Mesodermal cell (in vitro differentiated cells): ENCODE measurements at regions not wholly inside any gene's neighbourhood (a gene's known extent, or its start where the extent isn't known, plus 50 kb on each side); places are given as distances from the start of the nearest gene placed in this dataset.

Experiments used
- H3K27ac ChIP-seq: 2 replicates; pipeline ENCODE4 v1.7.0; 2013; ENCODE audit warnings: mild to moderate bottlenecking, low read depth, low read length, moderate library complexity; ENCODE audit not compliant: severe bottlenecking
- H3K36me3 ChIP-seq: 2 replicates; pipeline ENCODE4 v1.7.1; 2013; ENCODE audit warnings: mild to moderate bottlenecking, low read length, moderate library complexity; ENCODE audit not compliant: control insufficient read depth, insufficient read depth
- H3K4me1 ChIP-seq: one replicate; pipeline ENCODE4 v1.7.1; 2013; ENCODE audit warnings: mild to moderate bottlenecking, low read length; ENCODE audit not compliant: insufficient read depth, control insufficient read depth, poor library complexity, severe bottlenecking
- H3K4me3 ChIP-seq: 2 replicates; pipeline ENCODE4 v1.7.0; 2013; ENCODE audit warnings: low read length, control low read depth, mild to moderate bottlenecking; ENCODE audit not compliant: insufficient read depth, poor library complexity, severe bottlenecking; ENCODE audit errors: extremely low read depth
- H3K9me3 ChIP-seq: 2 replicates; pipeline ENCODE4 v1.7.1; 2013; ENCODE audit warnings: mild to moderate bottlenecking, low read length, moderate library complexity; ENCODE audit not compliant: control insufficient read depth
- WGBS, 2 experiments: methylation state at CpG; one replicate each; pipeline ENCODE4 v1.1.5; 2013; ENCODE audit warnings: missing lambda C conversion rate in 2 of 2; ENCODE audit not compliant: insufficient coverage in 2 of 2; 5-methylcytosine and 5-hydroxymethylcytosine counted together

DNA sequence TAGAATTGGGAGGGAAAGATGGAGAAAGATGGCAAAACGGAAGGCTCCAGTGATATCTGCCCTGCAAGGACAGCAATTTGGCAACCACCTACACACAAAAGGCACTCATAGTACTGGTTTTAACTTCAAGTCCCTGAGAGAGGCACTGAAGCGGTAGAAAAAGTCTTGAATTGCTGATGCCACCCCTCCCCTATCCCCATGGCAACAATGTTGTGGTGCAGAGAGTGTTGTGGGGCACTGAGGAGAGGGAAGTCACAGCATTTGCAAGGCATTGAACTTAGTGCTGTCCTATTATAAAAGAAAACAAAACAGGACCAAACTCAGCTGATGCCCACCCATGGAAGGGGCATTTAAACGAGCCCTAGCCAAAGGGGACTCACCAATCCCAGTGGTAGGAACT is 343.7 kb downstream of the HAO1 start:
- H3K27ac ChIP-seq: no peak overlapping the region
- H3K36me3 ChIP-seq: no peaks in the 10 kb centered on the region
- H3K4me1 ChIP-seq: no peaks in the 10 kb centered on the region
- 81 to 82% methylated on average over 2 of the region's 3 CpGs for WGBS, 2 experiments
- H3K4me3 ChIP-seq: no peak overlapping the region
- peaks cover 4% of the 10 kb centered on the region for H3K9me3 ChIP-seq

DNA sequence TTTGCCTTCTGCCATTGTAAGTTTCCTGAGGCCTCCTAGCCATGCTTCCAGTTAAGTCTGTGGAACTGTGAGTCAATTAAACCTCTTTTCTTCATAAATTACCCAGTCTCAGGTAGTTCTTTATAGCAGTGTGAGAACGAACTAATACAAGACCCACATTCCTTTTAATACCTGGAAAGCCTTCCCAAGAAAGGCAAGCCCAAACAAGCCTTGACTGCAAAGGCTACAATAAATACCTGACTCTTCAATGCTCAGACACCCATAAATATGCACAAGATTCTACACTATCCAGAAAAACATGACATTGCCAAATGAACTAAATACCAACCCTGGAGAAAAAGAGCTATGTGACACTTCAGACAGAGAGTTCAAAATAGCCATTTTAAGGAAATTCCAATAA is 338.8 kb downstream of the HAO1 start:
- Histone ChIP-seq H3K4me3 (no peak overlapping the region), H3K36me3 (no peaks in the 10 kb centered on the region), H3K27ac (no peak overlapping the region), H3K4me1 (no peaks in the 10 kb centered on the region), H3K9me3 (no peaks in the 10 kb centered on the region)
- 80% methylated on average over 1 of the region's 1 CpG; no CpG with 5 or more reads in 1 of the 2 experiments for WGBS, 2 experiments

DNA sequence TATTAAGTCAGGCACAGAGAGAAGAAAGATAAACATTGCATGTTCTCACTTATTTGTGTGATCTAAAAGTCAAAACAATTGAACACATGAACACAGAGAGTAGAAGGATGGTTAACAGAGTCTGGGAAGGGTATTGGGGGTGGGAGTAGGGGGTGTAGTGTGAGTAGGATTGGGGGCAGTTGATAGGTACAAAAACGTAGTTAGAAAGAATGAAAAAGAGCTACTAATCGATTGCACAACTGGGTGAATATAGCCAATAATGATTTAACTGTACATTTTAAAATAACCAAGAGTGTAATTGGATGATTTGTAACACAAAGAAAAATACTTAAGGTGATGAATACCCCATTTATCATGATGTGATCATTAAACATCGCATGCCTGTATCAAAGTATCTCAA is 333.3 kb downstream of the HAO1 start:
- H3K9me3 ChIP-seq: no peaks in the 10 kb centered on the region
- no peaks in the 10 kb centered on the region for H3K36me3 ChIP-seq
- 100% methylated on average over 1 of the region's 3 CpGs; no CpG with 5 or more reads in 1 of the 2 experiments for WGBS, 2 experiments
- no peaks in the 10 kb centered on the region for H3K4me1 ChIP-seq
- H3K27ac ChIP-seq: no peak overlapping the region
- no peak overlapping the region for H3K4me3 ChIP-seq

DNA sequence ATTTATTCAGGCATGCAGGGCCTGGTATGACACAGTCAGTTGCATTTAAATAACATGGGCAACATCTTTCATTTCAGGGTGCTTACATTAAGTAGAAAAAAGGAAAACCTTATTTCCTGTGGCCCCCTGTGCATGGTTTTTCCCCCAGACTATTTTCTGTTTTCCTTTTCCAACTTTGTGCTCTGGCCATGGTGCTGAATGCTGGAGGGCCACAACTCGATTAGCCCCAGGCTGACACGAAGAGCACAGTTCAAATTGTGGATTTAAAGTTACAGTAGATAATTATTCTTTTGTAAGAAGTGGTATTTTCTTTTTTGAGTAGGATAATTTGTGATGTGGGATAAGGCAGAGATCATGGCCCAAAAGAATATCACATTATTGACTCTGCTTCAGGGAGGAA is 332.0 kb downstream of the HAO1 start:
- no peaks in the 10 kb centered on the region for H3K36me3 ChIP-seq
- WGBS, 2 experiments: 0% methylated on average over 2 of the region's 2 CpGs; no CpG with 5 or more reads in 1 of the 2 experiments
- H3K9me3 ChIP-seq: no peaks in the 10 kb centered on the region
- no peak overlapping the region for H3K4me3 ChIP-seq
- no peak overlapping the region for H3K27ac ChIP-seq
- no peaks in the 10 kb centered on the region for H3K4me1 ChIP-seq

DNA sequence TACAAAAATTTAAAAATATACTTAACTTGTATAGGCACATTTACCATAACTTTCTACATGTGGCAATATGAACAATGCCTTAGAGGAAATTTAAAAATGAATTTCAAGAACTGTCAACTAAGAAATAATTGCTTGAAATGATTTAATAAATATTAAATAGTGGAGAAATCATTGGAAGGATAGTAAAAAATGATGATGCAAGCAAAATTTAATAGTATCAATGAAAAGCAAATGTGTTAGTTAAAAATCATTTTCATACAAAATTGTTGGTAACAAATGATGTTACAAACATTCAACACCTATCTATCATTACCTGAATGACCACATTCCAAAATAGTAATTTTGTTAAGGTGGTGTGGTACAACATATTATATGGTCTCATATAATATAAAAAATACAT is 331.0 kb downstream of the HAO1 start:
- Histone ChIP-seq H3K4me3 (no peak overlapping the region), H3K36me3 (no peaks in the 10 kb centered on the region), H3K9me3 (no peaks in the 10 kb centered on the region), H3K27ac (no peak overlapping the region), H3K4me1 (no peaks in the 10 kb centered on the region)

DNA sequence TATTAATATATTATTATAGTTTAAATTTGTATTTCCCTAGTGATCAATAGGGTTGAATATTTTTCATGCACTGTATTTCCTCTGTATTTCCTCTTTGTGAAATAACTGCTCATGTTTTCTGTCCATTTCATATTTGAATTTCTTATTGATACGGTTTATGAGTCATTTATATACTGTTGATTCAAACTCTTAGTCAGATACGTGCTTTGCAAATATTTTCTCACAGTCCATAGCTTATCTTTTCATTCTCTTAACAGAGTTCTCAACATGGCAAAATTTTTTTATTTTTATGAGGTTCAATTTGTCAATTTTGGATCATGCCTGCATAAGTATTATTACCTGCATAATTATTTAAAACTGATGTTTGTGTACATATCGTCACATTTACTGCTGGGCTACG is 329.6 kb downstream of the HAO1 start:
- Histone ChIP-seq H3K27ac (no peak overlapping the region), H3K4me3 (no peak overlapping the region), H3K4me1 (no peaks in the 10 kb centered on the region), H3K36me3 (no peaks in the 10 kb centered on the region), H3K9me3 (no peaks in the 10 kb centered on the region)
- WGBS, 2 experiments: no CpG with 5 or more reads among the region's 4 CpGs

DNA sequence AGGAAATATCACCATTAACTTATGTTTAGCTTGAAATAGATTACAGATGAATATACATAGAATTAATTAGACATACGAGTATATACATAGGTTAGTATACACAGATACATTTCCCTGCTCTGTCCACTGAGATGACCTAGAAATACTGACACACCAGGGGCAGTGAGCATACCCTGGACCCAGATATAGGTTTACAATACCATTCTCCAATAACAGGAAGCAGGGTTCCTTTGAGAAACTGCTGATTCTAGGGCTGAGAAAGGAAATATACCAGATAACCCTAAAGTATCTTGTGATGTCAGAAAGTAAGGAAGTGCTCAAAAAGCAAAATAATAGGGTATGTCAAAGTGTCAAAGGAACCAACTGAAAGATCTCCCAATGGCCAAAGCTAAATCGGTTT is 322.5 kb downstream of the HAO1 start:
- peaks cover 4% of the 10 kb centered on the region for H3K9me3 ChIP-seq
- no peak overlapping the region for H3K27ac ChIP-seq
- WGBS, 2 experiments: no CpG with 5 or more reads among the region's 2 CpGs
- no peaks in the 10 kb centered on the region for H3K36me3 ChIP-seq
- no peak overlapping the region for H3K4me3 ChIP-seq
- no peaks in the 10 kb centered on the region for H3K4me1 ChIP-seq

DNA sequence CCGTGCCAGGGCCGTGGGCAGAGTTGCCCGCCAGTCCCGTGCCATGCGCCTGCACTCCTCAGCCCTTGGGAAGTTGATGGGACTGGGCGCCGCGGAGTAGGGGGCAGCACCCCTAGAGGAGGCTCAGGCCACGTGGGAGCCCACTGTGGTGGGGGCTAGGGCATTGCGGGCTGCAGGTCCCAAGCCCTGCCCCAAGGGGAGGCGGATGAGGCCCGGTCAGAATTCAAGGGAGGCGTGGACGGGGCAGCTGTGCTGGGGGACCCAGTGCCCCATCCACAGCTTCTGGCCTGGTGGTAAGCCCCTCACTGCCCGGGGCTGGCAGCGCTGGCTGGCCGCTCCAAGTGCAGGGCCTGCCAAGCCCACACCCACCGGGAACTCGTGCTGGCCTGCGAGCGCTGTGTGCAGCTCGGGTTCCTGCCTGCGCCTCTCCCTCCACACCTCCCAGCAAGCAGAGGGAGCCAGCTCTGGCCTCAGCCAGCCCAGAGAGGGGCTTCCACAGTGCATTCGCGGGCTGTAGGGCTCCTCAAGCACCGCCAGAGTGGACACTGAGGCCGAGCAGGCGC is 317.8 kb downstream of the HAO1 start:
- H3K4me1 ChIP-seq: no peaks in the 10 kb centered on the region
- H3K36me3 ChIP-seq: no peaks in the 10 kb centered on the region
- H3K4me3 ChIP-seq: no peak overlapping the region
- no peak overlapping the region for H3K27ac ChIP-seq
- H3K9me3 ChIP-seq: peaks cover 4% of the 10 kb centered on the region
- 90 to 93% methylated on average over 19 to 25 of the region's 28 CpGs for WGBS, 2 experiments

DNA sequence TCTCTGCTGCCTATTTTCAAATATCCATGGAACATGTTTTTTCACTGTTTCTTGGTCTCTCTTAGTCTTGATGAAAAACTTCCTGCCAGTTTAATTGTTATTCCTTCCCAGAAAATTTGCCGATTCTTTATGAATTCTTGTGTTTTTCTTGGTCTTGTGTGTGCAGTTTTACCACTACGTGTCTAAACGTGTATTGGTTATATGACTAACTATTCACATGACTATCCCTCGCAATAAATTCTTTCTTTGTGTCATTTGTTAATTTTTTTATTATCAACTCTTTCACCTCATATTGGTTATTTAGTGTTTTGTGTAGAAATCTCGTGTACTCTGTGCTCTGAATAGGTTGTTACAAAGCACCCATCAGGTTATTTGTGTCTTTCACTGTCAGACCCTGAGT is 315.4 kb downstream of the HAO1 start:
- Histone ChIP-seq H3K27ac (no peak overlapping the region), H3K4me3 (no peak overlapping the region), H3K4me1 (no peaks in the 10 kb centered on the region), H3K9me3 (peaks cover 4% of the 10 kb centered on the region), H3K36me3 (no peaks in the 10 kb centered on the region)
- no CpG with 5 or more reads among the region's 5 CpGs for WGBS, 2 experiments

DNA sequence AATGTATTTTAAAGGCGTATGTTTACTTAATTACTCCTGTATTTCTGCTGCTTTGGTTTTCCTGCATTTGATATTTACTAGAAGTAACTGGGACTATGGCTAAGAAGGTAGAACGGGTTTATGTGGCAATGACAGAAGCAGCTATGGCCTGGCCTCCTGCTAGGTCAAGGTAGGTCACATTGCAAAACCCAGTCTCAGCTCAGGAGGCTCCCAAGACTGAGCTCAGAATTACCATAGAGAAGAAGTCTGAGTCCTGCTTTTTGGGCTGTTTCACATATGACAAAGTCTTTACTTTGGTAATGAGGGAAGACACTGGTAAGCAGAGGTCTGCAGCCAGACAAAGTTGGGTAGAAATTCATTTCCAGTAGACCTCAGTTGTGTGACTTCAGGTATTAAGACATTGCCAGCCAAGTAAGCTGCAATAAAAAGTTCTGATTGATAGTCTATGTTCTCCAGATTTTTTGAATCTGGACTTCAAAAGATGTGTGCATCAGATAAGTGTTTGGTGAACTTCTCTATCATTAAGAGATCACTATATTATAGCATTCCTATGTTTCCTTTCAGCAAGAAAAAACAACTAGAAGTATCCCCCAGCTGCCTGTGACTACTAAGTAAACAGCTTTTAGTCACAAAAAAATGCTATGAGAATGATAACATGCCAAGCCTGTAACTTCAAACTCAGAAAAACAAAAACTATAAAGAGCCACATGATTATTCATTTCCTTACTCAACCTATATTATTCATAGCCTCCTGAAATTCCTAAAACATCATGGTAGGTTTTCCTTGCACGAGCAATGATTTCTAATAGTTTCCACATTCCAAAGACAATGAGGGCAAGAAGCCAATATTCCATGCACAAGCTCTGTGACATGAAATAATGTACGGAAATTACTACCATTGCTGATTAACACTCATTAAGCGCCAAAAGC is 312.3 kb downstream of the HAO1 start:
- H3K9me3 ChIP-seq: no peaks in the 10 kb centered on the region
- no peak overlapping the region for H3K4me3 ChIP-seq

DNA sequence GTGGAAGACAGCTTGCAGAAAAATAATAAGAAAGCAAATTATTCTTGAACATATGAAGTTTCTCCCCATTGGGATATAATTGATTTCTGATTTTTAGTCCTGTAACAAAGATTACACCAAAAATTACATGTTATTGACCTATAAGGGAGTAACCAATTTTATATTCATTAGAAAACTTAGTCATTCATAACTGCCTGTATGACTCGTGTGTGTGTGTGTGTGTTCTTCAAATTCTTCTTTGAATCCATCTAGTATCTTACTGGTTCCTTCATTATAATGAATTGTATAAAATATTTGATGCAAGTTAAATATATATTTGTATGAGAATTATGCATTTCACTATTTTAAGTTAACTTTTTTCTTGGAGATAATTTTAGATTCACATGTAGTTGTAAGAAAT is 310.4 kb downstream of the HAO1 start:
- Histone ChIP-seq H3K27ac (no peak overlapping the region), H3K36me3 (no peaks in the 10 kb centered on the region), H3K4me3 (no peak overlapping the region), H3K9me3 (no peaks in the 10 kb centered on the region), H3K4me1 (no peaks in the 10 kb centered on the region)
- WGBS, 2 experiments: no CpG with 5 or more reads among the region's 1 CpG

More for the DNA sequence above, 312.3 kb downstream of the HAO1 start:
- no peak overlapping the region for H3K27ac ChIP-seq
- H3K4me1 ChIP-seq: no peaks in the 10 kb centered on the region
- no peaks in the 10 kb centered on the region for H3K36me3 ChIP-seq
- WGBS, 2 experiments: 100% methylated on average over 1 to 2 of the region's 5 CpGs
